Common myeloid progenitor, CD34-positive (primary cell): ENCODE measurements at regions not wholly inside any gene's neighbourhood (a gene's known extent, or its start where the extent isn't known, plus 50 kb on each side); places are given as distances from the start of the nearest gene placed in this dataset.
A peak's percentile ranks its signal among the peaks of the same experiment; 100 is the strongest.

Experiments
- CTCF ChIA-PET: fragments of 350-600 bp; sonication (Branson Sonifier 250); formaldehyde crosslinking; loops from one replicate; lab custom pipeline; 2021; ENCODE audit warnings: antibody characterized with exemption; lab: Charles Lee
- POLR2A ChIA-PET: fragments of 350-600 bp; sonication (Branson Sonifier 250); formaldehyde crosslinking; loops from one replicate; lab custom pipeline; 2021; ENCODE audit warnings: antibody characterized with exemption; lab: Charles Lee
- DNase-seq, 3 donors: peaks; one replicate each; pipeline versions ENCODE4 v3.0.0 to v3.0.0-alpha.2; 2013
- H3K27ac ChIP-seq, 2 experiments: 1 replicate in 1 of 2; 2 replicates in 1 of 2; pipeline ENCODE4 v1.7.0; 2013; ENCODE audit warnings: inconsistent platforms in 2 of 2, low read length in 2 of 2, mild to moderate bottlenecking in 2 of 2, low read depth in 1 of 2, moderate library complexity in 1 of 2; ENCODE audit not compliant: severe bottlenecking in 2 of 2, insufficient read depth in 1 of 2, poor library complexity in 1 of 2
- H3K27me3 ChIP-seq, 5 experiments: replicated peaks in 2 of 5; 1 replicate in 3 of 5; 2 replicates in 2 of 5; pipeline versions ENCODE4 v1.6.1 to v1.7.0; 2013; ENCODE audit warnings: low read length in 4 of 5, mild to moderate bottlenecking in 2 of 5, moderate library complexity in 2 of 5, inconsistent platforms in 1 of 5; ENCODE audit not compliant: insufficient read depth in 5 of 5, control insufficient read depth in 4 of 5
- H3K36me3 ChIP-seq, 4 experiments: 1 replicate in 2 of 4; 2 replicates in 2 of 4; pipeline versions ENCODE4 v1.6.1 to v1.7.0; 2013; ENCODE audit warnings: low read length in 3 of 4, control low read depth in 1 of 4, mild to moderate bottlenecking in 1 of 4; ENCODE audit not compliant: control insufficient read depth in 4 of 4, insufficient read depth in 4 of 4
- H3K4me1 ChIP-seq, 4 experiments: 1 replicate in 3 of 4; 2 replicates in 1 of 4; pipeline versions ENCODE4 v1.6.1 to v1.7.1; 2013; ENCODE audit warnings: low read length in 3 of 4, mild to moderate bottlenecking in 3 of 4, control low read depth in 1 of 4, inconsistent platforms in 1 of 4, moderate library complexity in 1 of 4; ENCODE audit not compliant: control insufficient read depth in 4 of 4, insufficient read depth in 4 of 4; ENCODE audit errors: control extremely low read depth in 1 of 4
- H3K4me3 ChIP-seq, 7 experiments: 1 replicate in 4 of 7; 2 replicates in 3 of 7; pipeline versions ENCODE4 v1.5.1 to v1.7.0; 2013; ENCODE audit warnings: mild to moderate bottlenecking in 7 of 7, low read length in 6 of 7, moderate library complexity in 6 of 7, inconsistent platforms in 2 of 7, low read depth in 2 of 7, control low read depth in 1 of 7; ENCODE audit not compliant: insufficient read depth in 4 of 7, control insufficient read depth in 1 of 7; ENCODE audit errors: extremely low read depth in 1 of 7
- H3K9me3 ChIP-seq, 5 experiments: 1 replicate in 4 of 5; 2 replicates in 1 of 5; pipeline versions ENCODE4 v1.6.1 to v1.7.1; 2013; ENCODE audit warnings: low read length in 4 of 5, mild to moderate bottlenecking in 2 of 5, inconsistent platforms in 1 of 5, low read depth in 1 of 5, moderate library complexity in 1 of 5; ENCODE audit not compliant: control insufficient read depth in 4 of 5, insufficient read depth in 2 of 5; ENCODE audit errors: control extremely low read depth in 1 of 5
- WGBS: methylation state at CpG from one replicate; pipeline ENCODE4 v1.1.5; 2013; ENCODE audit not compliant: insufficient coverage; 5-methylcytosine and 5-hydroxymethylcytosine counted together

GRCh38 chr3:194840661-194841514 lies 155.2 kb downstream of the FAM43A start:
- H3K36me3 ChIP-seq: no peaks in the 10 kb centered on the region
- H3K4me3 ChIP-seq: no peak overlapping the region
- peak in 2 of 3 donors; percentile 7 to 28 for DNase-seq
- POLR2A ChIA-PET: no interaction called here
- H3K27me3 ChIP-seq: no peaks in the 10 kb centered on the region
- no peaks in the 10 kb centered on the region for H3K9me3 ChIP-seq
- WGBS: 93% methylated on average over 20 of the region's 21 CpGs
- no peak overlapping the region for H3K27ac ChIP-seq
- H3K4me1 ChIP-seq: no peaks in the 10 kb centered on the region
- CTCF ChIA-PET: interaction anchor here (0.7 kb wide), 1 partner anchor 65 kb away, joined by 3 read pairs; no protein-coding TSS in a partner anchor

- no peaks in the 10 kb centered on the region for H3K27me3 ChIP-seq
- H3K27ac ChIP-seq: no peak overlapping the region
- no peaks in the 10 kb centered on the region for H3K36me3 ChIP-seq
- H3K4me3 ChIP-seq: no peak overlapping the region
- H3K4me1 ChIP-seq: no peaks in the 10 kb centered on the region
- no peaks in the 10 kb centered on the region for H3K9me3 ChIP-seq
- ChIA-PET POLR2A (no interaction called here), CTCF (no interaction called here)
- DNase-seq: no peak
- 90% methylated on average over 2 of the region's 2 CpGs for WGBS
These were observed 155.8 kb downstream of the FAM43A start for GRCh38 chr3:194841515-194841841.

GRCh38 chr3:194843556-194843955 lies 157.9 kb downstream of the FAM43A start:
- ChIA-PET POLR2A (no interaction called here), CTCF (interaction anchor here (0.9 to 1.1 kb wide), 2 partner anchors 9 to 15 kb away, joined by 3 read pairs; no protein-coding TSS in a partner anchor)
- no peaks in the 10 kb centered on the region for H3K36me3 ChIP-seq
- H3K9me3 ChIP-seq: no peaks in the 10 kb centered on the region
- 97% methylated on average over 7 of the region's 8 CpGs for WGBS
- no peak overlapping the region for H3K27ac ChIP-seq
- H3K4me1 ChIP-seq: no peaks in the 10 kb centered on the region
- no peak for DNase-seq
- H3K27me3 ChIP-seq: no peaks in the 10 kb centered on the region
- no peak overlapping the region for H3K4me3 ChIP-seq

GRCh38 chr3:194844046-194844445 lies 158.4 kb downstream of the FAM43A start:
- no peaks in the 10 kb centered on the region for H3K9me3 ChIP-seq
- no peak for DNase-seq
- no peaks in the 10 kb centered on the region for H3K4me1 ChIP-seq
- WGBS: 100% methylated on average over 2 of the region's 3 CpGs
- no peak overlapping the region for H3K27ac ChIP-seq
- H3K27me3 ChIP-seq: no peaks in the 10 kb centered on the region
- ChIA-PET CTCF (interaction anchor here (0.8 to 1.1 kb wide), 3 partner anchors 9 to 36 kb away, joined by 3 read pairs; no protein-coding TSS in a partner anchor), POLR2A (no interaction called here)
- H3K36me3 ChIP-seq: no peaks in the 10 kb centered on the region
- no peak overlapping the region for H3K4me3 ChIP-seq

GRCh38 chr3:194849166-194849875 lies 163.6 kb downstream of the FAM43A start:
- WGBS: 95% methylated on average over 4 of the region's 6 CpGs
- DNase-seq: no peak
- H3K9me3 ChIP-seq: no peaks in the 10 kb centered on the region
- CTCF ChIA-PET: interaction anchor here (1.4 kb wide), 1 partner anchor 41 kb away, joined by 3 read pairs; no protein-coding TSS in a partner anchor
- H3K36me3 ChIP-seq: no peaks in the 10 kb centered on the region
- POLR2A ChIA-PET: interaction anchor here (0.6 kb wide), 1 partner anchor 1163 kb away, joined by 3 read pairs; no protein-coding TSS in a partner anchor
- peaks cover 0 to 7% (median 3%) of the 10 kb centered on the region in 4 experiments for H3K4me1 ChIP-seq
- H3K27ac ChIP-seq: no peak overlapping the region
- H3K4me3 ChIP-seq: no peak overlapping the region
- no peaks in the 10 kb centered on the region for H3K27me3 ChIP-seq

- H3K9me3 ChIP-seq: no peaks in the 10 kb centered on the region
- H3K36me3 ChIP-seq: no peaks in the 10 kb centered on the region
- CTCF ChIA-PET: no interaction called here
- H3K4me1 ChIP-seq: peaks cover 0 to 7% (median 3%) of the 10 kb centered on the region in 4 experiments
- H3K4me3 ChIP-seq: no peak overlapping the region
- 100% methylated on average over 4 of the region's 5 CpGs for WGBS
- POLR2A ChIA-PET: no interaction called here
- no peaks in the 10 kb centered on the region for H3K27me3 ChIP-seq
- H3K27ac ChIP-seq: no peak overlapping the region
- no peak for DNase-seq
These were observed 165.6 kb downstream of the FAM43A start for GRCh38 chr3:194851254-194851653.
